Epithelial cell of proximal tubule (primary cell): ENCODE measurements at regions not wholly inside any gene's neighbourhood (a gene's known extent, or its start where the extent isn't known, plus 50 kb on each side); places are given as distances from the start of the nearest gene placed in this dataset.

Experiments
- DNase-seq: peaks from one replicate; pipeline ENCODE4 v3.0.0-alpha.2; 2011; ENCODE audit warnings: low read depth
- H3K4me3 ChIP-seq: 2 replicates; pipeline ENCODE4 v1.5.1; 2011; ENCODE audit warnings: low read depth, mild to moderate bottlenecking, low read length
- TF ChIP-seq, protein P1 (sequence below): conservative IDR thresholded peaks from 2 replicates; pipeline ENCODE4 v1.5.1; 2012; ENCODE audit warnings: low read depth, mild to moderate bottlenecking, low read length

DNA sequence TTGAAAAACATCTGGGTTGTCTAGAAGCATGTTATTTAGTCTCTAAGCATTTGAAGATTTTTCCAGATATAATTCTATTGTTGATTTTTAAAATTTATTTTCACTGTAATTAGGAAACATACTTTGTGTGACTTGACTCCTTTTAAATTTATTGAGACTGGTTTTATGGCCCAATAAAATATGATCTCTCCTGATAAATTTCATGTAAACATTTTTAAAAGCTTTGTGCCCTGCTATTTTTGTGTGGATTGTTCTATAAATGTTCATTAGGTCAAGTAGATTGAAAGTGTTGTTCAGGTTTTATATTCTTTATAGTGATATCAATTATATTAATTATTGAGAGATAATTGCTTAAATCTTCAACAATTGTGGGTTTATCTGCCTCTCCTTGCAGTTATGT, 105.4 kb downstream of the RFX6 start:
- DNase-seq, result no peak
- no peak overlapping the region for H3K4me3 ChIP-seq
- TF ChIP-seq, protein P1, sequence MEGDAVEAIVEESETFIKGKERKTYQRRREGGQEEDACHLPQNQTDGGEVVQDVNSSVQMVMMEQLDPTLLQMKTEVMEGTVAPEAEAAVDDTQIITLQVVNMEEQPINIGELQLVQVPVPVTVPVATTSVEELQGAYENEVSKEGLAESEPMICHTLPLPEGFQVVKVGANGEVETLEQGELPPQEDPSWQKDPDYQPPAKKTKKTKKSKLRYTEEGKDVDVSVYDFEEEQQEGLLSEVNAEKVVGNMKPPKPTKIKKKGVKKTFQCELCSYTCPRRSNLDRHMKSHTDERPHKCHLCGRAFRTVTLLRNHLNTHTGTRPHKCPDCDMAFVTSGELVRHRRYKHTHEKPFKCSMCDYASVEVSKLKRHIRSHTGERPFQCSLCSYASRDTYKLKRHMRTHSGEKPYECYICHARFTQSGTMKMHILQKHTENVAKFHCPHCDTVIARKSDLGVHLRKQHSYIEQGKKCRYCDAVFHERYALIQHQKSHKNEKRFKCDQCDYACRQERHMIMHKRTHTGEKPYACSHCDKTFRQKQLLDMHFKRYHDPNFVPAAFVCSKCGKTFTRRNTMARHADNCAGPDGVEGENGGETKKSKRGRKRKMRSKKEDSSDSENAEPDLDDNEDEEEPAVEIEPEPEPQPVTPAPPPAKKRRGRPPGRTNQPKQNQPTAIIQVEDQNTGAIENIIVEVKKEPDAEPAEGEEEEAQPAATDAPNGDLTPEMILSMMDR, result no peak

DNA sequence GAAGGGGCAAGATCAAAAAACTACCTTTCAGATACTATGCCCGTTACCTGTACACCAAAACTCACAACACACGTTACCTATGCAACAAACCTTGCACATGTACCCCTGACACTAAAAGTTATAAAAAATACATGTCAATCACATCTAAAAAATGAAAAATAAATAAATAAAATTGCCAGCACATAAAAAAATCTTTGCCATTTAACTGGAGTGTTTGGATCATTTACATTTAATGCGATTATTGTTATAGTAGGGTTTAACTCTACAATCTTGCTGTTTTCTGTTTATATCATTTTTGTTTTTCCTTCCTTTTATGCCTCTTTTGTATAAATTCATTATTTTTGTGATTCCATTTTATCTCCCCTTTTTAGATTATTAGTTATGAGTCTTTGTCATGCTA, 106.3 kb downstream of the RFX6 start:
- TF ChIP-seq, protein P1, result no peak
- no peak overlapping the region for H3K4me3 ChIP-seq
- no peak for DNase-seq

DNA sequence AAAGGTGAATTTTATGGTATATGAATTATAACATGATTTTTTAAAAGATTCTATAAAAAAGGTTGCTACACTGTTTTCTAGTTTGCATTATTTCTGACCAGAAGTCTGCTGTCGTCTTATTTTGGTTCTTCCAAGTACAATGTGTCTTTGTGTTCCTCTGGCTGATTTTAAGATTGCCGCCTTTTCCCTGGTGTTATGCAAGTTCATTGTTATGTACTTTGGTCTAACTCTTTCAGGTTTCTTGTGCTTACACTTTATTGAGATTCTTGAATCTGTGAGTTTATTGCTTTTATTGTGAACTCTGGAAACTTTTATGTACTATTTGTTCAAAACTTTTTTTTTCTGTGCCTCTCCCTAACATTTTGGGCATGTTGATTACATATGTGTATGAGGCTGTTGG, 109.8 kb downstream of the RFX6 start:
- DNase-seq, result no peak
- no peak overlapping the region for H3K4me3 ChIP-seq
- TF ChIP-seq, protein P1, result no peak

DNA sequence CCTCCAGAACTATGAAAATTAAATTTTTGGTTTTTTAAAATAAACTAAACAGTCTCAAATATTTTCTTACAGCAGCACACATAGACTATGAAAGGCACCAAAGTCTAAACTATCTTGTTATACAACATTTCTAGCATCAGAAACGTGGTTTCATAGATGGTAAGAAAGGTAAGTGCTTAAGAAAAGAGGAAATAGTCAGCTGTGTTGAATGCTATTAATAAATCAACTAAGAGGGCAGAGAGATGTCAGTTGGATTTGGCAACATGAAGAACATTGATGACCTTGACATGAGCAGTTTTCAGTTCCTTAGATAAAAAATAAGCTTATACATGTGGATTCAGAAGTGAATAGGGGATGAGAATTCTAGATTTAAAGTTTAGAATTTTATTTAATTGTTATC, 113.6 kb downstream of the RFX6 start:
- H3K4me3 ChIP-seq, result no peak overlapping the region
- TF ChIP-seq, protein P1, result no peak
- DNase-seq, result no peak

DNA sequence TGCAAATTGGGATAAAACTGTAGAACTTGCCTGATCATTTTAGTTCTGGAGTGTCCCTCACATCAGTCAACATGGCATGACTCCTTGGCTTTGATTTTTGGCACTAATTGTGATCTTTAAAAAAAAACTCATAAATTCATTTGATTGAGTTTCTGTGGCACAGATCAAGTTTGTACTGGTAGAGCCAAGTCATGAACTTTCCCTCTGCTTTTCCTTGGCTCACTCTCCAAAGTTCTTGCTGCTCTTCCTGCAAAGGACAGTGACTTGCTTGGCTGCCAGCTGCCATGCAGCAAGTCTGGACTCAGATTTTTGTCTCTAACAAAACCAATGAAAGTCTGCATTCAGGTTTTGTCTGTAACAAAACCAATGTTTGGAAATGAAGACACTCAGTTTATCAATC, 115.5 kb downstream of the RFX6 start:
- TF ChIP-seq, protein P1, result no peak
- DNase-seq, result no peak

DNA sequence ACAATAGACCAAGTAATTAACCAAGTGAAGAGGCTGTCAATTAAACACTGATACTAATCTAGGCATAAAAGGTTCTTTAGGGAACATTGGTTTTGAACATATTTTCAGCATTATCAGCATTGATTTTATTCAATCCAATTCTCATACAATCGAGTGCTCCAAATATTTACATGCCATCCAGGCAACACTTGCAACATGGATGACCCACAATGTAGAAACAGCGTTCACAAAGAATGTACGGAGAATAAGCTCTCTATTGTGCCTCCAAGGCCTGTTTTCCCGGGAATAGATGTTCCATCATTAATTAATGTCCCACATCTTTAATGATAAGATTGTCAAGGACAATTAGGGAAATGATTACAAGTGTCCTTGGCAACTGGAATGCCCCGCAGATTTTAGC, 117.4 kb downstream of the RFX6 start:
- H3K4me3 ChIP-seq, result no peak overlapping the region
- DNase-seq, result no peak
- TF ChIP-seq, protein P1, result no peak

More for the DNA sequence above, 115.5 kb downstream of the RFX6 start:
- H3K4me3 ChIP-seq, result no peak overlapping the region

DNA sequence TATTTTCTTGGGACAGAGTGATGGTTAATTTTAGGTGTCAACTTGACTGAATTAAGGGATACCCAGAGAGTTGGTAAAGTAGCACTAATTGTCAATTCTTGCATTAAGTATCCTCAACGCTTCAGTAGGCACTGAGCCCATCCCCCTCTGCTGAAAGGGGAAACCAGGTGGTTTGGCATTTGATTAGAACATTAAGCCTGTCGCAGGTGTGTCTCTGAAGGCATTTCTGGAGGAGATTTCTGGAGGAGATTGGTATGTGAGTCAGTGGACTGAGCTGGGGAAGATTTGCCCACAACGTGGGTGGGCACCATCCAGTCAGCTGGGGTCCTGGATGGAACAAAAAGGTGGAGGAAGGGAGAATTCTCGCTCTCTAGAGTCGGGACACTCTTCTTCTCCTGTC, 119.8 kb downstream of the RFX6 start:
- TF ChIP-seq, protein P1, result no peak
- no peak overlapping the region for H3K4me3 ChIP-seq
- no peak for DNase-seq
